B cell (primary cell): ENCODE measurements at regions not wholly inside any gene's neighbourhood (a gene's known extent, or its start where the extent isn't known, plus 50 kb on each side); places are given as distances from the start of the nearest gene placed in this dataset.

Experiments
- ATAC-seq: fragments of 200-7000 bp; cut with Tn5 transposase; one replicate; pipeline ENCODE4 v1.10.0; 2021; ENCODE audit warnings: low read depth, mild to moderate bottlenecking, moderate number of reproducible peaks, moderate library complexity
- CTCF ChIA-PET: fragments of 350-600 bp; sonication (Branson Sonifier 250); formaldehyde crosslinking; loops from one replicate; lab custom pipeline; 2021; ENCODE audit warnings: antibody characterized with exemption, inconsistent platforms; lab: Charles Lee
- POLR2A ChIA-PET: fragments of 350-600 bp; sonication (Branson Sonifier 250); formaldehyde crosslinking; loops from one replicate; lab custom pipeline; 2021; ENCODE audit warnings: antibody characterized with exemption; lab: Charles Lee
- DNase-seq: peaks from one replicate; pipeline ENCODE4 v3.0.0; 2013
- H2AFZ ChIP-seq: 2 replicates; pipeline ENCODE4 v1.6.1; 2012; ENCODE audit warnings: mild to moderate bottlenecking, low read depth, low read length; ENCODE audit not compliant: insufficient read depth, poor library complexity, severe bottlenecking
- H3K27ac ChIP-seq, 2 donors: 1 replicate in 1 of 2; 2 replicates in 1 of 2; pipeline ENCODE4 v1.5.1; 2012 to 2013; ENCODE audit warnings: low read length in 2 of 2, mild to moderate bottlenecking in 2 of 2, moderate library complexity in 1 of 2
- H3K27me3 ChIP-seq, 4 experiments: fragments of 200-600 bp in 1 of 4; sonication (generic) in 1 of 4; replicated peaks in 1 of 4; 1 replicate in 2 of 4; 2 replicates in 2 of 4; pipeline versions ENCODE4 v1.6.1 to v1.7.0; 2013 to 2016; ENCODE audit warnings: low read length in 3 of 4, mild to moderate bottlenecking in 2 of 4, mixed read lengths in 1 of 4, moderate library complexity in 1 of 4; ENCODE audit not compliant: insufficient read depth in 4 of 4, control insufficient read depth in 3 of 4; ENCODE audit errors: control extremely low read depth in 1 of 4
- H3K36me3 ChIP-seq, 2 experiments: replicated peaks in 1 of 2; 1 replicate in 1 of 2; 2 replicates in 1 of 2; pipeline versions ENCODE4 v1.6.1 to v1.7.1; 2013; ENCODE audit warnings: low read length in 1 of 2; ENCODE audit not compliant: insufficient read depth in 2 of 2, control insufficient read depth in 1 of 2; ENCODE audit errors: control extremely low read depth in 1 of 2, extremely low read depth in 1 of 2
- H3K4me1 ChIP-seq, 2 donors: fragments of 200-600 bp in 1 of 2; sonication (generic) in 1 of 2; 1 replicate in 1 of 2; 2 replicates in 1 of 2; pipeline versions ENCODE4 v1.5.1 to v1.6.1; 2013 to 2017; ENCODE audit warnings: low read length in 2 of 2; ENCODE audit not compliant: control insufficient read depth in 2 of 2, insufficient read depth in 2 of 2
- H3K4me2 ChIP-seq: replicated peaks from 2 replicates; pipeline ENCODE3; 2012; ENCODE audit warnings: mild to moderate bottlenecking, low read depth, low read length; ENCODE audit not compliant: poor library complexity, severe bottlenecking
- H3K4me3 ChIP-seq, 5 experiments: fragments of 200-600 bp in 1 of 5; sonication (generic) in 1 of 5; 1 replicate in 3 of 5; 2 replicates in 2 of 5; pipeline versions ENCODE4 v1.5.1 to v1.7.0; 2011 to 2016; ENCODE audit warnings: low read length in 4 of 5, mild to moderate bottlenecking in 4 of 5, low read depth in 2 of 5, control low read depth in 1 of 5, moderate library complexity in 1 of 5; ENCODE audit not compliant: insufficient read depth in 1 of 5; ENCODE audit errors: control extremely low read depth in 1 of 5, extremely low read depth in 1 of 5
- H3K79me2 ChIP-seq: fragments of 200-600 bp; sonication (generic); one replicate; pipeline ENCODE4 v1.6.0; 2016; ENCODE audit warnings: low read length; ENCODE audit not compliant: control insufficient read depth, insufficient read depth
- H3K9ac ChIP-seq: fragments of 200-600 bp; sonication (generic); 2 replicates; pipeline ENCODE4 v1.6.1; 2017; ENCODE audit warnings: mild to moderate bottlenecking, low read length, moderate library complexity
- H3K9me3 ChIP-seq, 3 donors: one replicate each; pipeline versions ENCODE4 v1.6.1 to v1.7.1; 2013; ENCODE audit warnings: low read length in 2 of 3; ENCODE audit not compliant: control insufficient read depth in 2 of 3, insufficient read depth in 1 of 3; ENCODE audit errors: control extremely low read depth in 1 of 3
- H4K20me1 ChIP-seq: 2 replicates; pipeline ENCODE4 v1.6.0; 2012; ENCODE audit warnings: mild to moderate bottlenecking, low read length; ENCODE audit not compliant: insufficient read depth, control insufficient read depth, poor library complexity, severe bottlenecking
- H3K27ac Mint-ChIP-seq: one replicate; pipeline ENCODE4 v1.8.0; 2021; ENCODE audit warnings: mixed read lengths
- H3K27me3 Mint-ChIP-seq: one replicate; pipeline ENCODE4 v1.8.0; 2021; ENCODE audit warnings: mixed read lengths
- H3K4me1 Mint-ChIP-seq: one replicate; pipeline ENCODE4 v1.8.0; 2021; ENCODE audit warnings: mixed read lengths
- H3K4me3 Mint-ChIP-seq: one replicate; pipeline ENCODE4 v1.8.0; 2021; ENCODE audit warnings: mixed read lengths
- H3K9me3 Mint-ChIP-seq: one replicate; pipeline ENCODE4 v1.8.0; 2022; ENCODE audit warnings: mixed read lengths; ENCODE audit not compliant: insufficient read depth
- CTCF ChIP-seq: fragments of 200-600 bp; IDR thresholded peaks from one replicate; pipeline ENCODE4 v1.8.0; 2022; ENCODE audit warnings: antibody characterized with exemption, mild to moderate bottlenecking
- EZH2 ChIP-seq: IDR thresholded peaks from 2 replicates; pipeline ENCODE4 v1.6.1; 2012; ENCODE audit warnings: borderline replicate concordance, low read depth, mild to moderate bottlenecking, moderate library complexity, low read length; ENCODE audit not compliant: insufficient read depth, poor library complexity, severe bottlenecking
- WGBS: methylation state at CpG from one replicate; pipeline ENCODE4 v1.1.5; 2013; ENCODE audit warnings: missing lambda C conversion rate; ENCODE audit not compliant: insufficient coverage; 5-methylcytosine and 5-hydroxymethylcytosine counted together
- intact Hi-C: fragments of 100-400 bp; cut with micrococcal nuclease; formaldehyde crosslinking; loops from one replicate; pipeline ENCODE4 v1.10.0; 2022

GRCh38 chr18:22585333-22585732 lies 167.6 kb upstream of the CTAGE1 start:
- no peaks in the 10 kb centered on the region for H3K4me1 Mint-ChIP-seq
- ATAC-seq (no peak), DNase-seq (no peak)
- Histone ChIP-seq H3K9me3 (no peaks in the 10 kb centered on the region), H3K27ac (no peak overlapping the region), H3K79me2 (no peaks in the 10 kb centered on the region), H4K20me1 (no peaks in the 10 kb centered on the region), H3K4me2 (no peak overlapping the region), H3K4me1 (no peaks in the 10 kb centered on the region), H3K27me3 (no peaks in the 10 kb centered on the region), H3K9ac (no peak overlapping the region), H2AFZ (no peak overlapping the region), H3K36me3 (no peaks in the 10 kb centered on the region), H3K4me3 (no peak overlapping the region)
- H3K27me3 Mint-ChIP-seq, result peaks cover 4% of the 10 kb centered on the region
- H3K27ac Mint-ChIP-seq, result no peak overlapping the region
- H3K4me3 Mint-ChIP-seq, result no peak overlapping the region
- no peak for TF ChIP-seq CTCF
- no peak for TF ChIP-seq EZH2
- ChIA-PET CTCF (no interaction called here), POLR2A (no interaction called here)
- intact Hi-C loops, result no loop called here
- no peaks in the 10 kb centered on the region for H3K9me3 Mint-ChIP-seq
- no CpG with 5 or more reads among the region's 1 CpG for WGBS

- Mint-ChIP-seq H3K27ac (no peak overlapping the region), H3K27me3 (peaks cover 4% of the 10 kb centered on the region), H3K4me3 (no peak overlapping the region), H3K9me3 (no peaks in the 10 kb centered on the region), H3K4me1 (no peaks in the 10 kb centered on the region)
- TF ChIP-seq CTCF (no peak), EZH2 (no peak)
- intact Hi-C loops, result no loop called here
- H3K9me3 ChIP-seq, result no peaks in the 10 kb centered on the region
- H3K4me1 ChIP-seq, result no peaks in the 10 kb centered on the region
- ChIA-PET CTCF (no interaction called here), POLR2A (no interaction called here)
- H3K9ac ChIP-seq, result no peak overlapping the region
- DNase-seq (no peak), ATAC-seq (no peak)
- H3K27ac ChIP-seq, result no peak overlapping the region
- H3K4me3 ChIP-seq, result no peak overlapping the region
- H3K4me2 ChIP-seq, result no peak overlapping the region
- H2AFZ ChIP-seq, result no peak overlapping the region
- H4K20me1 ChIP-seq, result no peaks in the 10 kb centered on the region
- H3K27me3 ChIP-seq, result no peaks in the 10 kb centered on the region
- H3K79me2 ChIP-seq, result no peaks in the 10 kb centered on the region
- WGBS, result no CpG with 5 or more reads among the region's 2 CpGs
- no peaks in the 10 kb centered on the region for H3K36me3 ChIP-seq
Measured at GRCh38 chr18:22585821-22586220, 168.1 kb upstream of the CTAGE1 start.
